GM18868 (cell line): ENCODE measurements at regions not wholly inside any gene's neighbourhood (a gene's known extent, or its start where the extent isn't known, plus 50 kb on each side); places are given as distances from the start of the nearest gene placed in this dataset.
A peak's percentile ranks its signal among the peaks of the same experiment; 100 is the strongest.
"Not testable (repeated sequence)": the region's sequence is repeated elsewhere in the genome, so short reads cannot be mapped to it uniquely, and the experiment has no call there.

Experiments used
- ATAC-seq: cut with Tn5 transposase; IDR thresholded peaks from one replicate; pipeline ENCODE4 v1.9.1; 2021; ENCODE audit warnings: mild to moderate bottlenecking, moderate library complexity; ENCODE audit not compliant: unreplicated experiment

DNA sequence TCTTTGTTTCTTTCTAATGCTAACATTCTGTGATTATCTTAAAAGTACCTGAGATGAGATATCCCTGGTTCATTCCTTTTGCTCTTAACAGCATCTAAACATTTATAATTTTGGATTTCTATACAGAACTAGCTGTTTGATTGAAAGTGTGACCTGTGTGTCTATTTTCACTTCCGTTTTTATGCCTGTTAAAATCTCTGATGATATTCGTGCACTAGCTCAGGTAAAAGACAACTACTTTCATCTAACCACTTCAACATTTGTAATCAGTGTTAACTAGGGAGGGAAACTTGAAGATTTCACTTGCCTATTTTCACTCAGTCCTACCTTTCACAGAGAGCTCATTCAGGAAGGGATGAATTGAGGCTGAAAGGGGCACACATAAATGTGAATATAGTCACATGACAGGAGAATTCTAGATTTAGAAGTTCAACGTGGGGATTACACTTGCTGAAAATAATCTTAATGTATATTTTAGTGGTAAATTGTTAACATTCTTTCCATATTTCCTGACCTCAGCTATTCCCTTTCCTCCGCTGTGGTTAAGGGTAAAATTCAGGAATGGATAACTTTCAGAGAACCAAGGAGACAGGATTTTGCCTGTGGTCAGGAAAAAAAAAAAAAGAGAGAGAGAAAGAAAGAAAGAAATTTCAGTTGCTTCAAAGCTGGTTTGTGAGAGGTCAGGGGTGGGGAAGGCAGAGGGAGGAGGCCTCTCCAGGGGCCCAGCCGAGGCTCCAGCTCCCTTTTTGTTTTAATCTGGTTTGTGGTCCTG, 159.8 kb upstream of the TSC22D2 start:
- ATAC-seq = peak; percentile 88

DNA sequence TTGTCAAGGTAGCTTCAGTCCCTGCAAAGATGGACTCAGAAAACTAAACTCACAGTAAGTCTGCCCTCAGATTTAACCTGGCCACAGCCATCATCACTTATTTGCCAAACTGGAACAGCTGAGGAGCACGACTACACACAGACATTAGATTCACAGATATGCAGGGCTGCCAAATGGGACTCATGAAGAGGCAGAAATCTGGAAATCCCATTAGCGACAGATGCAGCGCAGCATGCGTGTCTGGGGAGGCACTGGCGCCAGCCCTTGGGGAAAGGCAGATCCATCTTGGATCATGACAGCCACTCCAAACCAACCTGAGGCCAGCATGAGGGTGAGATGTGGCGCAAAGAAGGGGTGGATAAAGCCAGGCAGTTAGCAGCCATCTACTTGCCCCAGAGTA, 160.7 kb upstream of the TSC22D2 start:
- ATAC-seq = no peak

DNA sequence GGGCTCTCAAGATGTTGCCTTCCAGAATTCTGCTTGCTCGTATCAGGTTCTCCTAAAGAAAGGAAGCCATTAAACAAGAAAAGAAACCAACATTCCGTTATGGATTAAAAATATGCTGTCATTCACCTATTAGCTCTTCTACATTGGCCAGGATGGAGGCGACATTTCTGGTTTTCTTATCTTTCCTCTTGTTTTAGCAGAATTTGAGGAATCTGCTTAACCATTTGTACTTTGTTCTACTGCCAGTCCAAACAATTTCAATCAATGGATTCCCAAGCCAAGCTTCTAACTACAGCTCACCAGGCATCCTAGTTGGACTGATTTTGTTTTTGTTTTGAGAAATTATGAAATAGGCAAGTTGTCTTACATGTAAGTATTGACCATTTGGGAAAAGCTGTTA, 164.6 kb upstream of the TSC22D2 start:
- no peak for ATAC-seq

DNA sequence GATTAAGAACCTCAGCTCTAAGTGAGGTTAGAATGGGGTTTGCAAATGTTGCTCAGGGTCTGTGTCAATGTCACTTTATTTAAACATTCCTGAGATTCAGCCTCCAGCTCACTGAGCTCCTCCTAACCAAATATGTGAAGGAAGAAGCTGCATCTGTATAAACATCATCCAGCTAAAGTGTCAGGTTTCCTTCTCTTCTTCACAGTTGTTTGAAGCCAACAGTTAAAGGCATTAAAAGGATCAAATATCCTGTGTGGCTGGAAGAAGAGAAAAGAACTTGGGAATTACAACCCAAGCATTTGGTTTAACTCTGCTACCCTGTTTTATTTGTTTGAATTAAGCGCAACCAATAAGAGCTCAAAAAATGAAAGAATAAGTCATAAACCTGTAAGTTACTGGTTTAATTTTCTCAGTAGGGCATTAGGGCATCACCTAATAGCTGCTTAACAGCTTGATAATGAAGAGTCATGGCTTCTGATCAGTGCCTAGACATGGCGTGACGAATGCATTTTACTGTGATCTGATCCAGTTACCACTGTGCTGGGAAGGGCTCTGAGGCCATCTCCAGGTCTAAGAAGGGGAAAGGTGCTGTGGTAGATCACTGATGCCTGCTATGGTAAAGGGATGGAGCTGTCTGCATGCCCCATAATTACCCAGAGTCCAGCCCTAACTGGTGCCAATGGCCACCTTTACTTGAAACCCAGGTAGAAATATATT, 165.7 kb upstream of the TSC22D2 start:
- no peak for ATAC-seq

DNA sequence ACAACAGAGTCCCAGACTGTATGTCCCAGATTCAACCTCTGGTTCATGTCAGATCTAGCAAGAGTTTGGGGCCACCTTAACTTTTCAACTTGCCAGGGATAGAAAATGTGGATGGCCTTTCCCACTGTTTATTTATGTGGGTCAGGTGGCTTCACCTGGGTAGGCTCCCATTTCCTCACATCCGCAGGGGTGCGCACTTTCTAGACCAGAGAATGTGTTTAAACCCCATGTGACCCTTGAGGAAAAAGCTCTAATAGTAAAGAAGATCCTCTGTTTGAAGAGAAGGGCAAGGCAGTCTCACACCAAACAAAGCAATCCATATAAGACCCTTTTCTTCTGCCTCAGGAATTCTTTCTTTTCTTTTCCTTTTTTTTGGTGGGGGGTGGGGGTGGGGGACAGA, 167.2 kb upstream of the TSC22D2 start:
- no peak for ATAC-seq

DNA sequence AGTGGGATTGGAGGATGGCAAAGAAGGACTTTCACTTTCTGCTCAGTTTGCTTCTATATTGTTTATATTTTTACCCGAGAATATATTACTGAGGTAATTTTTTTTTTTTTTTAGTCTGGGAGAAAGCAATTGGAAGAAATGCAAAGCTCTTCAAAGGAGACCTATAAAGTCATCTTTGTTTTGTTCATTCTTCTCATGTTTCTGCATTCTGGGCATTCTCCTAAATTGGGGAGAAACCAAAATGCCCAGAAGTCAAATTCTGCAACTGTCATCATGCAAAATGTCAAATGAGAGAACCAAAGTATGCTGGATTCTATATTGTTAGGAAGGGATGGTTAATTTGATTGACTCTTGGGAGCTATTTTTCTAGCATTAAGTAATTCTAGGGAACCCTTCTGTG, 168.3 kb upstream of the TSC22D2 start:
- ATAC-seq = no peak

DNA sequence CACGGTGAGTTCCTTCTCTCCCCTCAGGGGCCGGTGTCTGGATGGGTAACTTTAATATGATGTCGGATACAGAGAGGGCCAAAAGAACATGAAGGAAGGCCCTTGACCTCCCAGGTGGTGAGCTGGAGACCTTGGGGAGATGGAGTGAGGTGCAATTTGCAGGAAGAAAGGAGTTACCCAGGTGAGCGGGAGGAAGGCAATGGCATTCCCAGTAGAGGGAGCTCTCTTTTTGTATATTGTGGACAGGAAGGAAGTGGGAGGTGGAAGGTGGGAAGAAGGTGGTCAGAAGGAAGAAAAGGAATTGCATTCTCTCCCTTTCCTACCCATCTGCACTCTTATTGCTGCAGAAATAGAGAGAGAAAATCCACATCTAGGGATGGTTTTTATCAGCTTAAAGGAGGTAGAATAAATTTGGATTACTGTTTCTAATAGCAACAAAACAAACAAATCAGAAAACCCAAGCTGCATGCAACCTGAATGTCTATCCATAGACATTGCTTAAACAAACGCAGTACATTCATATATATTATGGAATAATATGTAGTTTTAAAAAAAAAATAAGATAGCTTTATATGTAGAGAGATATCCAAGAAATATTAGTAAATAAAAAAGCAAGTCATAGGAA, 169.0 kb upstream of the TSC22D2 start:
- ATAC-seq = no peak

DNA sequence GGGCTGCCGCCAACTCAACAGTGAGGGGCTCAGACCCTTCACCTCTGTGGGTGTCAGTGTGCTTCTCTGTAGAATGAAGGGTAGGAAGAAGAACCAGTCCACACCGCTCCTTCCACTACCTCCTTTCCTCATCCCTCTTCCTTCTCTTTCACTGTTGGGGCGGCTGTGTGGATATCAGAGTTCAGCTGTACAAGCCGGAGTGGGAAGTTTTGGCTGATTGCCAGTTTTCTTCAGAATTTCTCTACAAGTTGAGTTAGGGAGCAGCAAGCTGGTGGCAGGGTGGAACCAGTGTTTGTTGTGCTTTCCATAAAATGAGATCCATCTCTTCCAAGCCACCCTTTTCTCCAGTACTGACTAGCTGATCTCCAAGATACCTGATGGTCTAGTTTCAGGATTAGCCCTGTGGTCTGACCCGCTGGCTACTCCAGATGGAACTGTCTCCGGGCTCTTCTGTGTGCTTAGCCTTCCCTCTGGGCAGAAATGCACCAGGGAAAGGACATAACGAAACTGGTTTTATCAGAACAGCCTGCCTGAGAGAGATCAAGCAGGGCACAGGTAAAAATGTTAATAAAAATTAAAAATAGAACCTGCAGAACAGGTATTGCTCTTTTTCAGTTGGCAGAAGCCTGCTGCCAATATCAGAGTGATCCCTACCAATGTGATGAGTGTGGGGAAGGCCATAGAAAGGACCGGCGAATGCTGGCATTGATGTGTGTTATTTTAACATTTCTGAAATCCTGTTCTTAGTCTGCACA, 169.9 kb upstream of the TSC22D2 start:
- ATAC-seq = no peak

DNA sequence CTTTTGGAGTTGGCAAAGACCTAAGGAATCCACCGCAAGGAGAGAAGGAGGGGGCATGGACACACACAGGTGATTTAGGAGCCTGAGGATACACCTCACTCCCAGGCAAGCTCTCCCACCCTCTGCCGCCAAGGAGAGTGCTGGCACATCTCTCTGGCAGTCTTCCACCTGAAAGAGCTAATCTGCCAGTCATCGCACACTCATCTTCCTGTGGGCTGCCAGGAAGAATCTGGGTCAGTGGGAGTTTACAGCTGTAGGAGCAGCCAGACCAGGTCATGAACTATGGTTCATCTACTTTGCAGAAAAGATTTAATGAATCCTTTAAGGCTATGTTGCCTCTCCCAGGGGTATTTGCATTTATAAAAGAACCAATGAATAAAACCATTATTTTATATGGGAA, 170.6 kb upstream of the TSC22D2 start:
- no peak for ATAC-seq

DNA sequence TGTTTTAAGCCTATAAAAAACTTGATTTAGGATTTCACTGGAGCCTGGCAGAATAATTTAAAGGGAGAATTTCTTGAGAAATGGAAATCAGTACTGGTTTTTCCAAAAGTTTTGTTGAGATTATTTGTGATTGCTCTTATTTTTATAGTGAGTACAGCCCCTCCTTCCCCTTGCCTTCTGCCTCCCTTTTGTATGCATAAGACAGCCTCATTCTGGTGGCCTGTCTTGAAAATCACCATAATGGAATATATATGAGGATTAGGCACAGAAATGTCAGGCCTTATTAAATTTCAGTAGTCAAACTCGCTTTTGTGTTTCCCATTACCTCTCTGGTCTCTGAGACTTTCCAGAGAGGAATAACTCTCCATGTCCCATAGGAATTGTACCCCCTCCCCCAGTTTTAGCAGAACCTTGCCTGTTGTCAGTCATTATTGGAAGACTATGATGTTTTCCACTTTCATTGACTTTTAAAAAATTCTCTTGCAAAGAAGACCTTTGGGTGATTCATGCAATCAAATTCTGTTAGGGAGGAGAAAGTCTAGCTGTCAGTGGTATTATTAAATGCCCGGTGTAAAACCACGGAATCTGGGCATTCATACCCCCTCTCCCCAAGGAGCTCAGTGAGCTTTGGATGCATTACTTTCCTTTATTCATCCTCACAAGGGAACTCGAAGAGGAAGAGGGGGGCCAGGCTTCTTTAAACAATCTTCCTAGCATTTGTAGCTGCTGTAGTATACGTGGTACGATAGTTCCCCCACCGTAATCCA, 171.6 kb upstream of the TSC22D2 start:
- ATAC-seq = no peak

DNA sequence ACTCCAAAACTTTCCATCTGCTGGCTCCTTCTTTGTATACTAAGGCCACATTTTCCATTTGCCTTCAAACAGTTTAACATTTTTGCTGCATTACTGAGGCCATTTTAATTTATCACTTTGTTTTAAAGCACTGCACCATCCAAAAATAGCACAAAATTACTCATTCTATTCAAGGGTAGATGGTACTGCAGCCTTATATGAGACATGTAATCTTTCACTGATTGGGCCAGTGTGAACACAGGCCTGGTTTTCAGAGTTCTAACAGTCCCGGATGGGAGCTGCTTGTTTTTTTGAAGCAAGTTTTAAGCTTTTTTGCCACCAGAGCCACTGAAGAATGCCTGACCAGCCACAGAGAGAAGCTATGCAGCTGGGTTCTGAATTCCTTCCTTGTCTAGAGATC, 172.3 kb upstream of the TSC22D2 start:
- no peak for ATAC-seq

DNA sequence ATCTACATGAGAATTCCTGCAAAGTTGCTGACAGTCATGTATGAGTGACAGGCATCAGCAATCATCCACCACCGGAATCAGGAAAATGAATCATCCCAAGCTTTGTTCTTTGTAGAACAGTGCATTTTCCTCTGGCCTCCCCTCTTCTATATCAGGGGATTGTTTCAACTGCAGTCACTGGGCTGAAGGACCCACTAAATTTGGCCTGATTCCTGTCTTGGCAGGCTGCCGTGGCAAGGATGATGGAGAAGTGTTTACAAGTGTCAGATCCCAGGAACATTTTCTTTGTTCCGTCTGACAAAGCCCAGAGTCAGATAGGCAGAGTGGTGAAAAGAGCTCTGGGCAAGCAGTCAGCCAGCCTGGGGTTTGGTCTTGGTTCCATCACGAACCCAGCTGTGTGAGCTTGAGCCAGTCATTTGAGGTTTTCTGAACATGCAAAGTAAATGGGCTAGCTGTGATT, 175.1 kb upstream of the TSC22D2 start:
- ATAC-seq = no peak

DNA sequence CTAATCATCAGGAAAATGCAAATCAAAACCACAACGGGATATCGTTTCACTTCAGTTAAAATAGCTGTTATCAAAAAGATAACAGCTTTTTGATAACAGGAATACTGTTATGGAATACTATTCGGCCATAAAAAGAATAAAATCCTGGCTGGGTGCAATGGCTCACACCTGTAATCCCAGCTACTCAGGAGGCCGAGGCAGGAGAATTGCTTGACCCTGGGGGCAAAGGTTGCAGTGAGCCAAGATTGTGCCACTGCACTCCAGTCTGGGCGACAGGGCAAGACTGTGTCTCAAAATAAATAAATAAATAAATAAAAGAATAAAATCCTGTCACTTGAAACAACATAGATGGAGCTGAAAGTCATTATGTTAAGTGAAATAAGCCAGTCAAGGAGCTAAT, 178.1 kb upstream of the TSC22D2 start:
- no peak for ATAC-seq

DNA sequence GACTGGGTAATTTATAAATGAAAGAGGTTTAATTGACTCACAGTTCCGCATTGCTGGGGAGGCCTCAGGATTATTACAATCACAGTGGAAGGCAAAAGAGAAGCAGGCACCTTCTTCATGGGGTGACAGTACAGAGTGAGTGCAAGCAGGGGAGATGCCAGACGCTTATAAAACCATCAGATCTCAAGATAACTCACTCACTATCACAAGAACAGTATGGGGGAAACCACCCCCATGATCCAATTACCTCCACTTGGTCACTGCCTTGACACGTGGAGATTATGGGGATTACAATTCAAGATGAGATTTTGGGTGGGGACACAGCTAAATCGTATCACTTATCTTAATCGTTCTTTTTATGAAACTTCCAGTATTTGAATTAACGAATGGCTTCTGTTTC, 179.5 kb upstream of the TSC22D2 start:
- ATAC-seq = not testable (repeated sequence)

DNA sequence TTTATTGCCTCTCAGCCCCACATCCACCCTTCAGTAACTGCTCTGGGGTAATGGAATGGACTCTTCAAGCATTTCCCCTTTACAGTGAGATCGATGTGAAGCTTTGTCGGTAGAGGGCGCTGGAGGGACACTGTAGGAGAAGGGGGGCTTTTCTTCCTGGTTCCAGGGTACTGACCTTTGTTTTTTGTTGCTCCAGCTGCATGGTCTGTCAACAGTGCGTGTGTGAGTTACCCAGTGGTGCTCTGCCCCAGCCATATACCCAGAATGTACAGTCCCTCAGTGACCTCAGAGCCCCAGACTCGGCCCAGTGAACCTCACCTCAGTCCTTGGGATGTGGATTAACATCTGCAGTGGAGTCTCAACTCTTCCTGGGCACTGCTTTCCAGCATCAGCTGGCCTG, 180.3 kb upstream of the TSC22D2 start:
- ATAC-seq = no peak

DNA sequence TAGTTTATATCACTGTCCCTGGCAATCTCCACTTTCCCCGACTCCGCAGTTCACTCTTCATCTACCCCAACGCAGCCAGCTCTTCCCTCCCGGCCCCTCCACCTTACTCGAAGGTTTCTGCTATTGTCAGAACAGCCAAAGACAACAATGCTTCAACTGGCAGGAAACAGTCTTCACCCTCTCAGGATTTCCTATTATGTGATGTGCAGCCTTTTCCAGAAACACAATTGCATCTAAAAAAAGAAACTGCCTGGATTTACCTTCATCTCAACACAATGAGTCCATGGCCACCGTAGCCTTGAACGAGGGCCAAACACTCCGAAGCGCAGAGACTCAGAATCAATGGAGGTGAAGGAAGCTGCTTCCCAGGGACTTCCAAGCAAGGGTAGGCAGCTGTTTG, 182.1 kb upstream of the TSC22D2 start:
- no peak for ATAC-seq

DNA sequence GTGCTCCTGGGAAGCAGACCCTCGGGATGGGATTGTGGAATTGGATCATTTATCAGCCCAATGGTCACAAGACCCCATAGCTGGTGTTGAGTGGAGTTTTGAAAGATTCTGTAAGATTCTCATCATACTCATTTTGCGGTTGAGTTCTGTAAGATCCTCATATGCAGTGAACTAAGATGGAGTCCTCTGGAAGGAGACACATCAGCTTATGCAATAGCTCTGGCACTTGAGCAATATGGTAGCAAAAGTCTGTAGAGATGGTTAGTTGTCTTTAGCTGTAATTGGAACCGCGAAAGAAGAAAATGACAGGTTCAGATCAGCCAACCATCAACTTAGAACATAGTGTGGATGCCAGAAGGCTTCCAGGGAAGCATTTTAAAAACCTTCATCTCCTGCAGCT, 184.5 kb upstream of the TSC22D2 start:
- ATAC-seq = no peak

DNA sequence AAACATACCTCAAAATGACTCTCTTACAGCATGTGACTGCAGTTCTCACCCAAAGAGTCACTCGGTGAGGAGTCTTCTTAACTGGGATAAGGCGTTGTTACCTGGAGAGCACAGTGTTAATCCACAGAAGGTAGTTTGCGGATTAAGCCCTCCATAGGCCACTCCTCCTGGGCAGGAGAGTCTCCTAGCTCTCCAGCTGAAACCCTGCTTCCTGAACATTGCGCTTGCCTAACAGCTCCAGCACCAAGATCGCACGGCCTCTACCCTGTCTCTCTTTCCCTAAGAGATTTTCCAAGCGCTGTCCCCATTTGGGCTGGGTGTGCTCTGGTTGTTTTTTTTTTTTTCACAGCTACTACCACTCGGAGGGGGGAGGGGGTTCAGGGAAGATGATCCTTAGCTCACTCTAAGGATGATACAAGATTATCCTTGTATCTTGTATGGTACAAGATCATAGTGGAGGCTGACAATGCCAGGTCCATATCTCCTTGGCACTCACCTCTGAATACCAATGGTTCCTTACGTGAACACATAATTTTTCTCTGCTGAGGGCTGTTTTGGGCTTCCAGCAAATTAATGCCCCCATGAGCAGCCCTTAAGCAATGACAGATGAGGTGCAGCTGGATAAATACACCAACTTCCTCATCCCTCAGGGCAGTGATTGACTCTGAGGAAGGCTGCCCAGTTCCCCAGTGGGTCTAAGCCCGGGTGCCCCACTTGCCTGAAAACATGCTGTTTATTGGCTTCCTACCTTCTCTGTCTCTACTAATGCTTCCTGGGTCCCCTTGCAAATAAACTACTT, 185.2 kb upstream of the TSC22D2 start:
- ATAC-seq = no peak

DNA sequence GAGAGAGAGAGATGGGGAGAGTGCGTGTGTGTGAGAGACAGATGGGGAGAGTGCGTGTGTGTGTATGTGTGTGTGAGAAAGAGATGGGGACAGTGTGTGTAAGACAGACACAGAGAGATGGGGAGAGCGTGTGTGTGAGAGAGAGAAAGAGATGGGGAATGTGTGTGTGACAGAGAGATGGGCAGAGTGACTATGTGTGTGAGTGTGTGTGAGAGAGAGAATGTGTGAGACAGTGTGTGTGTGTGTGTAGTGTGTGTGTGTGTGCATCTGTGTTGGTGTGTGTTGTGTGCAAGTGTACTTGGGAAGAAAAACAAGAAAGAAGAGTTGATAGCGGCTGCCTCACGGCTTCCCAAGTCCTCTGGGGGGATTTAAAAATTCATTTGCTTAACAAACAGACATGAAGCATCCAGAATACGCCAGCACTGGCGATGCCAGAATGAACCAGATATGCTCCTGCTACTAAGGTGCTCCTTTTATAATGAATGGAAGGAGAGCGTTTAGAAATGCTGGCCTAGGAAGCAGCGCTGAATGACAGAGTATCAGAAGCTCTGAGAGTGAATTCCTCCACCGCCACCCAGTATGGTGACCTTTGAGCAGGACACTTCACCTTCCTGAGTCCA, 186.1 kb upstream of the TSC22D2 start:
- no peak for ATAC-seq
